Activated gamma-delta T cell treated with Interleukin-2 at 50 U/mL for 16 hours (primary cell): ENCODE measurements at regions not wholly inside any gene's neighbourhood (a gene's known extent, or its start where the extent isn't known, plus 50 kb on each side); places are given as distances from the start of the nearest gene placed in this dataset.

Experiments used
- DNase-seq: peaks from one replicate; pipeline ENCODE4 v3.0.0-alpha.2; 2020

DNA sequence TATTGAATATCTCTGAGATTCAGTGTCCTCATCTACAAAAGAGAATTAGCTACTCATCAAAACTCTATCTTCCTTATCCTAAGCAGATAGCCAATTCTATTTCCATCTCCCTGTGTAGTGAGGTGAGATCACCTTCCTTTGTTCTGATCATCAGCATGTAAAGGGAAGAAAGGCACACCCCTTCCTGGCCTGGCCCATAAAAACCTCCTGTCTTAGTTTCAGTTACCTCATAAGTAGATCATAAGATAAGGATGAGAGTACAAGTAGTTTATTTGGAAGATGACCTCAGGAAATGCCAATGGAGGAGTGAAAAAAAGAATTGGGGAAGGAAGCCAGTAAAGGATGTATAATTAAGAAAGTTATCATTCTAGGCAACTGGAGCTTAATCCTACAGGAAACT, 114.5 kb upstream of the GADL1 start:
- DNase-seq, result no peak

- DNase-seq, result no peak
Measured at GRCh38 chr3:31009881-31010280, 115.4 kb upstream of the GADL1 start.

- DNase-seq, result no peak
Measured at GRCh38 chr3:31010491-31010890, 116.0 kb upstream of the GADL1 start.

GRCh38 chr3:31011380-31011779, 116.9 kb upstream of the GADL1 start:
- no peak for DNase-seq

DNA sequence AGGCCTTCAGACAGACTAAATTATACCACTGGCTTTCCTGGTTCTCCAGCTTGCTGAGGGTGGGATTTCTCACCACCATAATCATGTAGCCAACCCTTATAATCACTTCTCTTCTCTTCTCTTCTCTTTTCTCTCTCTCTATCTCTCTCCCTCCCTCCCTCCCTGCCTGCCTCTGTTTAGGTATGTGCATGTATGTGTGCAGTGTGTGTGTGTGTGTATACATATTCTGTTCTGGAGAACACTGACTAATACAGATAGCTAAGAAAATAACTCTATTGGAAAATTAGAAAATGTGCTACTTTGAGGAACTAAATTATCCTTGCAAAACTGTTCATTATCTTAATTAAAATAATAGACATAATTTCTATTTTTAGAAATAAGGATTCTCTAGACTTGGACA, 118.6 kb upstream of the GADL1 start:
- no peak for DNase-seq

GRCh38 chr3:31013843-31014242, 119.4 kb upstream of the GADL1 start:
- no peak for DNase-seq

GRCh38 chr3:31014317-31015040, 120.0 kb upstream of the GADL1 start:
- no peak for DNase-seq

DNA sequence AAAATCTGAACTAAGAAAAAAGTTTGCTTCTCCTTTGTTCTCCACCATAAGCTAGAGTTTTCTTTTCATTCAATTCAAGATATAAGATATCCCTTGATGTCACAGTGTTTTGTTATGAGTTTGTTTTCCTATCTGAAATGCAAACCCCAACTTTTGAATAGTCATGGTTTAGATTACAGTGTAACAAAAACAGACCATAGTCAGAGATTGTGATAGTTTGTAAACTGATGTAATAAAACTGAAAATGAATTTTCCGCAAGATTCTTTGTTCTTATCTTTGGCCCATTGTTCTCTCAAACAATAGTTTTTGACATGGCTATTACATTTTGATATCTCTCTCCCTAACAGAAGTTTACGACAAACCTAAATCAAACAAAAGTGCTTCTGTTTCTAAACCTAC, 121.7 kb upstream of the GADL1 start:
- DNase-seq, result no peak

DNA sequence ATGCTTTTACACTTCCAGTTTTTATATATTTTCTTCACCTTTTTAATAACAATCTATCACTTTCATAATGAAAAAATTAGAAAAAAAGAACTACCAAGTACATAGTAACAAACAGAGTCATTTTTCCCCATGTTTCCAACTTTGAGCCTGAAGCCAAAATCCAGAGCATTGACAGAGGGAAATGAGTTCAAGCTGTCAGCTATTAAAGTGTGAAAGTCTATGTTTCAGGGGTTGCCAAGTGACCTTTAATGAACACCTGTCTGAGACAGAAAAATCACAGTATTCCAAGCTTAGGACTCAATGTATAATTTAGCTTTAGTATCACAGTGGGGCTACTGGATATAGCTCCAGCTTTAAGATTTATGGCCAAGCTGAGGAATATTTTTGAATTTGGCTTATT, 128.3 kb upstream of the GADL1 start:
- no peak for DNase-seq

GRCh38 chr3:31025541-31025940, 131.1 kb upstream of the GADL1 start:
- DNase-seq, result no peak

DNA sequence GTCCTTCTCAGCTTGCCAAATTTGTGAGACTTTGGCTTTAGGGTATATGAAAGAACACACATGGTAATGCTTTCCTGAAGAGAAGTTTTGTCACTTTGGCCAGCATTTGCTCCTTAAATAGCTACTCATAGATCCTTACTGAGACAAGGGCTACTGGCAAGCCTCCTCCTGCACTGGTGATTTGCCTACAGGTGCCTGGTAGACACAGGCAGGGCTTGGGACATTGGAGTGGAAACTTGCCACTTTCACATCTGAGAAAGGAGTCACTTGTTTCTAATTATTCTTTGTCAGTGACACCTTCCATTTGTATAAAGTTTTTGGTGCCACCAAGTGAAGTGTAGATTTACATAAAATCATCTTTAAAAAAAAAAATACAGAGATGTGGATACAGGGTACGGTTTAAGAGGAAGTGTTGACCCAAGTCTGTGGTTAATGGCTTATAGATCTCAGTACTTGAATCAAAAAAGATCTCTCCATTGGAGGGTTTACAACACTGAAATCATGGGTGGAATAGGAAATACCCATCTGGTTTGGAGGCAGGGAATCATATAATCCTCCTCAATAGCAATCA, 132.8 kb upstream of the GADL1 start:
- DNase-seq, result no peak

DNA sequence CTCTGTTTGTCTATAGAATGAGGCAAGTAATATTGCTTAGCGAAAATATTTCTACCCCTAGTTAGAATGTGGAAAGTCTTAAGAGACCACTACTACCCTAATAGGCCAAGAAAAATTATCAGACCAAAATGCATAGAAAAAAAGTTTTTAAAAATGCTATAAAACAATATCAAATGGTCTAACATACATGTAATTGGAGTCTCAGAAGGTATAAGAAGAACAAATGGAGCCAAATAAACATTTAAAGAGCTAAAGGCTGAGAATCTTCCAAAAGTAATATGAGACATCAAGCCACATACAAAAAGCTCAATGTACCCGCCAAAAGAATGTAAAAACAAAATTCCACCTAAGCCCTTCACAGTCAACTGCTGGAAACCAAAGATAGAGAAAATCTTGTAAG, 133.5 kb upstream of the GADL1 start:
- no peak for DNase-seq

DNA sequence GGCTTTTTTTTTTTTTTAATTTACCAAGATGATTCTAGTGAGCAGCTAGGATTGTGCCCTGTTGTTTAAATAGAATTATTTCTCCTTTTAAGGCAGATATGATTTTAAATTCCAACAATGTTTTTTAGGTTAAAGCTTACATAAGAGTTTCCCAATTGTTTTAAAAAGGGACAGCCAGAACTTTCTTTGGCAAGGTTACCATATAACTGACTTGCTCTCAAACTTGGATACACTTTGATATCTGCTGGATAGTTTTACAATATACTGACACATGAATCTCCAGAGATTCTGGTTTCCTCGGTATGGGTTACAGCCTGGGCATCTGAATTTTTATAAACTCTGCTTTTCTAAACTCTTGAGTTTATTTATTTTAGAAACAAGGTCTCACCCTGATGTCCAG, 134.3 kb upstream of the GADL1 start:
- DNase-seq, result no peak

DNA sequence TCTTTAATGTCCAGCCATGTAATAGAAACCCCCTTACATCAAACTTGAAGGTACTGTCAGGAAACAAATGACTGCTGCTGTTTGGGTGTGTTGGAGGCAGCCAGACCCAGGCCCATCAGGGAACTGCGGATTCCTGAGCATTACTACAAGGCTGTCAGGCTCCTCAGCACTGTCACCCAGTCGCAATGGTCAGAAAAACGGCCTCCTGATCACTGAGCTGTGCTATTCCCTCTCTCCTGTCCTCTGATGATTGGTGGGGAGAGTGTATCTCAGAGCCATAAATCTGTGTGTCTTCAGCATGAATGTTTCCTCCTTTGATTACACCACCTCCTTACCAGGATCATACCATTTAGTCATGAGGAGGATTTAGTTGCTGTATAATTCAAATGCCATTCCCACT, 135.2 kb upstream of the GADL1 start:
- no peak for DNase-seq

- DNase-seq, result no peak
Measured at GRCh38 chr3:31035681-31036080, 141.2 kb upstream of the GADL1 start.

DNA sequence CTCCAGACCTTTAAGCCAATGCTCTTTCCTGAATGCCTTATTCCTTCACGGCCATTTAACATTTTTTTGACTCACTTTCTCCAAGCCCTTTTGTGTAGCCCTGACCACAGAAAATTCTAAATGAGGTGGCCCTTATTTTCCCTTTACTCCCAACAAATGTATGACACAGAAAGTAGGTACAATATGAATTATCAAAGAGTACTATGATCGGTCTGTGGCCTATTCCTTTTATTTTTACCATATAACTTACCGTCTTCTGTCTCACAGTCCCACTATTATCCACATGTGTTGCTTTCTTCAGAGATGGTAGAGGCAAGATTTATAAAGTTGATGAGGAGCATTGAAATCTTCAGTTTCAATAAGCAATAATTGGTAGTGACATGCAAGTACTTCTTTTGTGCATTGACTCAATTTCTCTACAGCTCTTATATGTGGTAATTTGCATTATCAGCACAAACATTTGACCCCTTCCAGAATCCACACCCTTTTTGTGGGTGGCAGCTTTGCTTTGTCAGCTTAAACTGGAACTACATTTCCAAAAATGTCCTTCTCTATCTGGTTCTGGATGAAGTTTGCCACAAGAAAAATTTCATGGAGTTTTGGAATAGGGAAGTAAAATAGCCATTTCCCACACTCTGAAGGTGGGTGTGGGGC, 143.8 kb upstream of the GADL1 start:
- DNase-seq, result no peak

DNA sequence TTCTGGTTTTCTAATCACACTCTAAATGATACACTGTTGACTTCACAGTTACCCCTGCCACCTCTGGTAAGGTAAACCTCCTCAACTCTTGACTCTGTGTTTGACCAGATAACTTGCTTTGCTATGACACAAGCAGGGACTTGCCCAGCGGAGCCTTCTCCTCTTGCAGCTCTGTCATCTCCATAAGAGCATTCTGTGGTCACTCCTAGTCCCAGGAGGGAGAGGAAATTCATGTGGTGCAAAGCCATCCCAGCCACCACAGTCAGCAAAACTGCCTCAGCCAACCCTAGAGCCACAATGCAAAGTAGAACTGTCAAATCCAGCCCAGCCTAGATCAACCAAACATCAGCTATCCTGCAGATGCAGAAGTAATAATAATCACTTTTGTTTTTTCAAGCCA, 144.7 kb upstream of the GADL1 start:
- no peak for DNase-seq

- no peak for DNase-seq
Measured at GRCh38 chr3:31041161-31041978, 146.9 kb upstream of the GADL1 start.

- no peak for DNase-seq
Measured at GRCh38 chr3:31043184-31043819, 148.8 kb upstream of the GADL1 start.

GRCh38 chr3:31047673-31048072, 153.2 kb upstream of the GADL1 start:
- no peak for DNase-seq

- no peak for DNase-seq
Measured at GRCh38 chr3:31048143-31048542, 153.7 kb upstream of the GADL1 start.

DNA sequence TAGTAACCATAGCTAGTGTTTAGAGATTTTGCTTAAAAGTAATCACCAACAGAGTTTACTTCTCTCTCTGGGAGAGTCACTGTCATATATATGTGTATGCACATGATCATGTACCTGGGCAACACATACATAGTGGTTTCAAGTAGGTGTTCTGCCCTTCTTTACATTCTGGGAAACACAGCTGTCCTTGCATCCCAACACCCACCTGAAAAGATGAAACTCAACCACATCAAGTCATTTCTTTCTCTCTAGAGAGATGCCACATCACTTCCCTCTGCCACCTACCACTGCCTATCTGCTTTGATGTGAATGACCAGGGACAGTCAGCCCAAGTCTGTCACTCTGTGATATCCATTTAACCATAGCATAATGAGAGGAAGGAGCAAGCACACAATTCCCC, 155.8 kb upstream of the GADL1 start:
- no peak for DNase-seq

DNA sequence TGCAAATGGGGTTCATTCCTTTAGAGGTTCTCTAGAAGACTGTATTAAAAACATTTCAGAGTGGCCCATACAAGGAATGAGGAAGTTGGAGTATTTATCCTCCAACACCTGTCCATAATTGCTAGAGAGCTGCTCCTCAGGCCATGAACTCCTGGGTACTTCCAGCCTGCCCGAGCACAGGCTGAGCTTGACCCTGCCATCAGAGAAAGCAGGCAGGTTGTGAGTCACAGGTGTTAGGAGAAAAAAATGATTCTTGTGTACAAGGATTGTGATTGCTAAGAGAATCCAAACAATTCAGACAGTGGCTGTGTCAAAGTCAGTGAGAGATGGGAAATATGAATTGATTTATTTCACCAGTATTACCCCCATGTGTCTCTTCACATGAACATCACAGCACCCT, 156.8 kb upstream of the GADL1 start:
- DNase-seq, result no peak
